ENCODE measurements at regions not wholly inside any gene's neighbourhood (a gene's known extent, or its start where the extent isn't known, plus 50 kb on each side); places are given as distances from the start of the nearest gene placed in this dataset.

DNA sequence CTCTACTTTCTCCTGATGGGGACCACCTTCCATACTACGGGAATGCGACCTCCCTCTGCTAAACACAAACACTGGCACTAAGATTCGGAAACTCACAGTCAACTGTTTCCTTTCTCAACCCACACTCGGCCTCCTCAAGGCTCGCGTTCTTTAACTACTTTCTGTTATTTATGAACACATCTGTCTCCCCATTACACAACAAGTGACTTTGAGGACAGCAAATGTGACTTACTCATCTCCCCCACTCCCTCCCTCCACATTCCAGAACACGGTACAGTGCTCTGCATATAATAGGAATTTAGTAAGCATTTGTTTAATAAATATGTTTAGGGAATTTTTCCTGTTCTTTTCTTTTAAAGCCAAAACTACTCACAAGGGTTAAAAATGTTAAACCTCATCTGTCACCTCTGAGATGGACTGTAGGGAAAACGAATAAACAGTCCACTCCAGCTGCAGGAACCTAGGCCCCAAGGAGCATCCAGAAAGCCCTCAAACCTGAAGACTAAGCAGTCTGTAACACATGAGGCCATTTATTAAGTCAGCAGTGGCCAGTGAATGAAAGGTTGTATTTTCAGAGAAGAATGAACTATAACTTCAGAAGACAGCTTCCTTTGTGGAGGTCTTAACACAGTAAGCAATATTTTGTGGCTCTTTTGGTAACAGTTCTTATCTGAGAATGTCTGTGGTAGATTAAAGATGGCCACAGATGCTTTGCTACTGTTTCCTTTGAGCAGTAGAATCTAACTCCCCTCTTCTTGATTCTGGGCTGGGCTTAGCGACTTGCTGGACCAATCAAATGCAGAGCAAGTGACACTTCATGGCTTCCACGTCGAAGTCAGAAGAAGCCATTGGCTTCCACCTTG is 209.6 kb upstream of the DTNBP1 start:
- no peak overlapping the region for H3K4me3 ChIP-seq (ENCODE audit: low read depth, low read length)
- no peaks in the 10 kb centered on the region for H3K9me3 ChIP-seq (ENCODE audit: control insufficient read depth, low read length)
- H3K4me1 ChIP-seq: no peaks in the 10 kb centered on the region
- H3K9ac ChIP-seq: no peak overlapping the region
- H2AFZ ChIP-seq: no peak overlapping the region
- no peak for TF ChIP-seq CTCF (IDR thresholded peaks at IDR 0.05)
- no peak overlapping the region for H3K27ac ChIP-seq
- H3K79me2 ChIP-seq: no peaks in the 10 kb centered on the region
- no peak overlapping the region for H3K4me2 ChIP-seq (ENCODE audit: low read length)
- no peaks in the 10 kb centered on the region for H3K36me3 ChIP-seq (ENCODE audit: control insufficient read depth, insufficient read depth, low read length)
- no peaks in the 10 kb centered on the region for H3K27me3 ChIP-seq (ENCODE audit: control insufficient read depth, insufficient read depth, low read length)

DNA sequence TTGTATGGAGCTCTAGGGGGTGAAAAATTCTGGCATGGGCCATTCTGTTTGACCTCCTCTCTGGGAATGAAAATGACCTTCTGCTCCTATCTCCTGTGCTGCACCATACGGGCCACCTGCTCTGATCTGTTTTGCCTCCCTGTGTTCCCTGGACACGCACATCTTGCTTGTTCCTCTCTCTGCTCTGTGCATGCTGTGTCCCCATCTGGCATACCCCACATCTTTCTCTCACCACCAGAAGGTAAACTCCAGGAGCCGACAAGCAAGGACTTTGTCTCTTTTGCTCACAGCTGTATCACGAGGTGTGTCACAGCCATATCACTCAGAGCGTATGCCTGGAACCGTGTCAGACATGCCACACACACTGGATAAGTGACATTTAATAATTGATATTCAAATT is 208.4 kb upstream of the DTNBP1 start:
- H3K9me3 ChIP-seq (ENCODE audit: control insufficient read depth, low read length): no peaks in the 10 kb centered on the region
- H3K36me3 ChIP-seq (ENCODE audit: control insufficient read depth, insufficient read depth, low read length): no peaks in the 10 kb centered on the region
- no peaks in the 10 kb centered on the region for H3K27me3 ChIP-seq (ENCODE audit: control insufficient read depth, insufficient read depth, low read length)
- no peak for TF ChIP-seq CTCF (IDR thresholded peaks at IDR 0.05)
- no peak overlapping the region for H3K27ac ChIP-seq
- no peak overlapping the region for H3K9ac ChIP-seq
- H2AFZ ChIP-seq: no peak overlapping the region
- no peaks in the 10 kb centered on the region for H3K79me2 ChIP-seq
- H3K4me2 ChIP-seq (ENCODE audit: low read length): no peak overlapping the region
- H3K4me1 ChIP-seq: no peaks in the 10 kb centered on the region
- H3K4me3 ChIP-seq (ENCODE audit: low read depth, low read length): no peak overlapping the region

DNA sequence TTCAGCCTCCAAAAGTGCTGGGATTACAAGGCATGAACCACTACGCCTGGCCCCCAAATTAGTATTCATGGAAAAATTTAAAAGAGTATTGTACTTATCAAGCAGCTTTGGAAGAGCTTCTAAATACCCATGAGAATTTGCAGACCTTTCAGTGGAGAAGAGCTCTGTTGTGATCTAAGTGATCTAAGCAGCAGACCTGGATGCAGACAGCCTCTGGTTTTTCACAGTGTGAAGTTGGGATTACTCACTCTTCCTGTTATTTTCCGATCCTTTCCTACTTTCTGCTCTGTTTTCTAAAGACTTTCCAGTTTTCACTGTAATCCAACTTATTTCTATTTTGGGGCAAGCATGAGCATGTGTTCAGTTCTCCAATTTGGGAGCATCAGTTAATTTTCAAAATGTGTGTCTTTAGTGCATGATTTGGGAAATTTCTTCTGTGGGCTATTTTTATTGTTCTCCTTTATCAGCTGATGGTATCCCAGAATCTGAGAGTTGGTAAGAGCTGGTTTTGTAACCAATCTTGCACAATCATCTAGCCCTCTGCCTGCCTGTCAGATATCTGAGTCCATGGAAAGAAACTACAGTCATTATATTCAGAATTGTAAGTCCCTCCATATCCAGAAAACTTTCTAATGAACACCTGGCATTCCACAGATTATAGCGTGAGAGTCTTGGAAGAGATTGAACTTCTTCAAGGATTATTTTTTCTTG is 207.7 kb upstream of the DTNBP1 start:
- Histone ChIP-seq H3K4me1 (no peaks in the 10 kb centered on the region), H3K27me3 (ENCODE audit: control insufficient read depth, insufficient read depth, low read length) (no peaks in the 10 kb centered on the region), H3K36me3 (ENCODE audit: control insufficient read depth, insufficient read depth, low read length) (no peaks in the 10 kb centered on the region), H3K4me2 (ENCODE audit: low read length) (no peak overlapping the region), H2AFZ (no peak overlapping the region), H3K79me2 (no peaks in the 10 kb centered on the region), H3K4me3 (ENCODE audit: low read depth, low read length) (no peak overlapping the region), H3K9ac (no peak overlapping the region), H3K27ac (no peak overlapping the region), H3K9me3 (ENCODE audit: control insufficient read depth, low read length) (no peaks in the 10 kb centered on the region)
- TF ChIP-seq CTCF (IDR thresholded peaks at IDR 0.05): no peak

DNA sequence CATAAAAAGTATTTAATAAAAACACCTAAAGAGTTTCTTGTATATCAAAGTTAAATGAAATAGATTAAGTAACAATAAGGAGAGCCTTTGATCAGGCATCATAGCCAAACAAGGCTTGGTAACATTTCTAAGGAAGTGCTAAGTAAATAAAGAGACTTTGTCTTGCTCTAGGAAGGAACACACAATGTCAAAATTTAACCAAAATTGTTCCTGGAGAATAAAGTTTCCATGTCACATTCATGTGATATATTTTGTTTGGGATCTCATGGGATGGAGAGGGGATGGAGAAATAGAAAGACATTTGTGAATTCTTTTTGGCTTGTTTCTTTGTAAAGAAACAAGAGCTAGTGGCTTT is 201.9 kb upstream of the DTNBP1 start:
- Histone ChIP-seq H3K9me3 (ENCODE audit: control insufficient read depth, low read length) (no peaks in the 10 kb centered on the region), H3K4me2 (ENCODE audit: low read length) (no peak overlapping the region), H3K27ac (no peak overlapping the region), H3K27me3 (ENCODE audit: control insufficient read depth, insufficient read depth, low read length) (no peaks in the 10 kb centered on the region), H3K4me1 (no peaks in the 10 kb centered on the region), H2AFZ (no peak overlapping the region), H3K36me3 (ENCODE audit: control insufficient read depth, insufficient read depth, low read length) (no peaks in the 10 kb centered on the region), H3K4me3 (ENCODE audit: low read depth, low read length) (no peak overlapping the region), H3K79me2 (no peaks in the 10 kb centered on the region), H3K9ac (no peak overlapping the region)
- TF ChIP-seq CTCF (IDR thresholded peaks at IDR 0.05): no peak

Data from parathyroid adenoma (tissue), 2 donors.